GM18858 (cell line): ENCODE measurements at regions not wholly inside any gene's neighbourhood (a gene's known extent, or its start where the extent isn't known, plus 50 kb on each side); places are given as distances from the start of the nearest gene placed in this dataset.

ENCODE experiments used
- ATAC-seq: cut with Tn5 transposase; IDR thresholded peaks from one replicate; pipeline ENCODE4 v1.9.1; 2021; ENCODE audit not compliant: unreplicated experiment

DNA sequence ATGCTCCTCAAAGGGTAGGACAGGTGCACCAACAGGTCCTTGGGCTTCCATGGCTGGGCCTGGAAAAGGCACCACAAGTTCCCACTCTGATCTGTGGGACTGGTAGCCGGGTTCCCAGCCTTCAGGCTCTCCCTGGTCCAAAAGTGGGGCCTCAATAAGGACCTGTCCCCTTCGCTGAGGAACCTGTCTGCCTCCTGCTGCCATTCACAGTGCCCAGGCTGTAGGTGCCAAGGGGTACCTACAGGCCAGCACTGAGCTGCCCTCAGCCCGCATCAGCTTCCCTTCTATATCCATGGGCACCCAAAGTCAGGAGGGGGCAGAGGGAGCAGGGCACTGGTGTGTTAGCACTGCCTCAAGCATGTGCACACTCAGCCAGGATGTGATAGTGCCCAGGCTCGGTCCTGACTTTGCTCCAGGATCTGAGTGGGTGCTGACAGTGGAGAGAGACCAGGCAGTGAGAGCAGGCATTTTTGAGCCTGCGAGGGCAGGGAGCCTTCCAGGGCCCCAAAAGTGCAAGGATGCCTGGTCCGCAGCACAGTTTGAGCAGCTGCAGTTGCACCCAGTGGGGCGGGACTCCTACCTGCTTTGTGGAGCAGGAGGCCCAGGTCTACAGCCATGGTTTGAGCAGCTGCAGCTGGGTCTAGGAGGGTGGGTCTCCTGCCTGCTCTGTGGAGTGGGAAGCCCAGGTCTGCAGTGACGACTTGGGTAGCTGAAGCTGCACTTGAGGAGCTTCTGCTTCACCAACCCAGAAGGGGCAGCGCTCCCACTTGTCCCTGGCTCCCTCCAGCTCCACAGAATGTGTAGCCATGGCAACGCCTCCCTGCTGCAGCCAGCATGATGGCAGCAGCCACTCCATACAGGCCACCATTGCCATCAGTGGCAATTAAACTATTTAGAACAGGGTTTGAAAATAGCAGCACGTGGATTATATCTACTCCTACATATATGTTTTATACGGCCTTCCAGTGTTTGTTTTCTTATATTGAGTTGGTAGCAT is 376.4 kb downstream of the KCTD8 start:
- ATAC-seq: no peak

- no peak for ATAC-seq
These were observed 361.9 kb downstream of the KCTD8 start for GRCh38 chr4:44086753-44087152.

GRCh38 chr4:44093390-44093789 is 355.2 kb downstream of the KCTD8 start:
- no peak for ATAC-seq

DNA sequence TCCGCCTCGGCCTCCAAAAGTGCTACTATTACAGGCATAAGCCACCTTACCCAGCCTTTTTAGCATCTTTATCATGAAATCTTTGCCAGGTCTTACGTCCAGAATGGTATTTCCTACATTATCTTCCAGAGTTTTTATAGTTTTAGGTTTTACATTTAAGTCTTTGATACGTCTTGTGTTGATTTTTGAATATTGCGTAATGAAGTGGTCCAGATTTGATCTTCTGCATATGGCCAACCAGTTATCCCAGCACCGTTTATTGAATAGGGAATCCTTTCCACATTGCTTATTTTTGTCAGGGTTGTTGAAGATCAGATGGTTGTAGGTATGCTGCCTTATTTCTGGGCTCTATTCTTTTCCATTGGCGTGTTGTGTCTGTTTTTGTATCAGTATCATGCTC is 349.6 kb downstream of the KCTD8 start:
- ATAC-seq: no peak

DNA sequence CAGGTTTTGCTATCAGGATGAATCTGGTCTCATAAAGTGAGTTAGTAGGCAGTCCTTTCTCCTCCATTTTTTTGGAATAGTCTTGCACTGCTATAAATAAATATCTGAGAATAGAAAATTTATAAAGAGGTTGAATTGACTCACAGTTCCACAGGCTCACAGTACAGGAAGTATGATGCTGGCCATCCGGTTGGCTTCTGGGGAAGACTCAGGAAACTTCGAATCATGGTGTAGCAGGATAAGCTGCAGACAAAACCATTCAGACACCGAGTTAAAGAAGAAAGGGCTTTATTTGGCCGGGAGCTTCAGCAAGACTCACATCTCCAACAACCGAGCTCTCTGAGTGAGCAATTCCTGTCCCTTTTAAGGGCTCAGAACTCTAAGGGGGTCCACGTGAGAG is 348.2 kb downstream of the KCTD8 start:
- no peak for ATAC-seq

DNA sequence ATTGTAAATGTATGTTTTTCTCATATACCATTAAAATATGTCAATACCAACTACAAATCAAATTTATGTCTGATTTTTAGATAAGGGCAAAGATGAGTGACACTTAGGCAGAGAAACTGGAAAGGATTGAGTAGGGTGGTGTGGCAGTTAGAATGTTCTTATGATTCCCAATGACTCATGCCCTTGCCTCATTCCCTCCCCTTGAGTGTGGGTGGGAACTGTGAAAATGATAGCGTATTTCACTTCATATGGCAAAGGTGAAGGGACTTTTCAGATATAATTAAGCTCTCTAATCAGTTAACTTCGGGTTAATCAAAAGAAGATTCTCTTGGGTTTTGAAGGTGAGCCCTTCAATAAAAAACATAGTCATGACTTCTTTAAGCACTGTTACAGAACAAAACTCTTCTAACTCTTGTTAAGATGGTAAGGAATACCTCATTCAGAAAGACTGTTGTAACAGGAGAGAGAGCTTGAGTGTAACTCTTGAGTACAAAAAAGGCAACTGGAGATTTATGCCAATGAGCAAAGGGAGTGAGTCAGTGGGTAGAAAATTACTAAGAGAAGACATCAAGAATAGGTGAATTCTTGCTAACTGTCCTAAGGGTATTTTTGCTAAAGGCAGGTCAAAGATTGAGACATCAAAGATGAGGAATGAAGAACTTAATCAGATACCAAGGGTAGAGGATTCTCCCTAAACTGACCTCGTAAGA is 329.5 kb downstream of the KCTD8 start:
- no peak for ATAC-seq

GRCh38 chr4:44120646-44121045 is 328.0 kb downstream of the KCTD8 start:
- no peak for ATAC-seq

GRCh38 chr4:44121210-44121609 is 327.4 kb downstream of the KCTD8 start:
- no peak for ATAC-seq
